ENCODE measurements at regions not wholly inside any gene's neighbourhood (a gene's known extent, or its start where the extent isn't known, plus 50 kb on each side); places are given as distances from the start of the nearest gene placed in this dataset.

DNA sequence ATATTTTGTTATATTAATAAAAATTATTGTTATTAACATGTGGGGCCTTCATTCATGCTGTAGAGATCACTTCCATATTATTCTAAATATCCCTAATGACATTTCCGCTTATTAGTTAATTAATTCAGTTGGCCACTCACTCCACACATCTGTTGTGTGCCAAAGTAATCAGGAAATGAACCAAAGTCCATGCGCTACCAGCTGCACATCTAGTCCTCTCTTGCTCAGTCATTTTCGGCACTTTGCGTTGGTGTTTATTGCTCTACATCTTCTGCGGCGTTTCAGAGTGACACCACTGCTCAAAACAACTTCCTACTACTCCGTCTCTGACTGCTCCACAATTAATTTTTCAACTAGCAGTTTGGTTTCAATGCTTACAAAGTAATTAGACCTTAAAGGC lies 101.4 kb upstream of the ZFHX3 start:
- H3K4me1 ChIP-seq (ENCODE audit: insufficient read depth, low read length) = peaks cover 34% of the 10 kb centered on the region
- H3K36me3 ChIP-seq (ENCODE audit: insufficient read depth, low read depth, low read length) = no peaks in the 10 kb centered on the region
- no peak overlapping the region for H3K27ac ChIP-seq (ENCODE audit: low read length)

GRCh38 chr16:73147958-73148357 lies 100.0 kb upstream of the ZFHX3 start:
- peaks cover 34% of the 10 kb centered on the region for H3K4me1 ChIP-seq (ENCODE audit: insufficient read depth, low read length)
- no peaks in the 10 kb centered on the region for H3K36me3 ChIP-seq (ENCODE audit: insufficient read depth, low read depth, low read length)
- no peak overlapping the region for H3K27ac ChIP-seq (ENCODE audit: low read length)

More for the DNA sequence above, 101.4 kb upstream of the ZFHX3 start:
- H3K4me3 ChIP-seq (ENCODE audit: low read length) = no peak overlapping the region
- H3K9me3 ChIP-seq (ENCODE audit: insufficient read depth, low read depth, low read length) = no peaks in the 10 kb centered on the region
- H3K9ac ChIP-seq (ENCODE audit: low read depth, low read length) = no peak overlapping the region
- no peaks in the 10 kb centered on the region for H3K27me3 ChIP-seq (ENCODE audit: insufficient read depth, low read length)

DNA sequence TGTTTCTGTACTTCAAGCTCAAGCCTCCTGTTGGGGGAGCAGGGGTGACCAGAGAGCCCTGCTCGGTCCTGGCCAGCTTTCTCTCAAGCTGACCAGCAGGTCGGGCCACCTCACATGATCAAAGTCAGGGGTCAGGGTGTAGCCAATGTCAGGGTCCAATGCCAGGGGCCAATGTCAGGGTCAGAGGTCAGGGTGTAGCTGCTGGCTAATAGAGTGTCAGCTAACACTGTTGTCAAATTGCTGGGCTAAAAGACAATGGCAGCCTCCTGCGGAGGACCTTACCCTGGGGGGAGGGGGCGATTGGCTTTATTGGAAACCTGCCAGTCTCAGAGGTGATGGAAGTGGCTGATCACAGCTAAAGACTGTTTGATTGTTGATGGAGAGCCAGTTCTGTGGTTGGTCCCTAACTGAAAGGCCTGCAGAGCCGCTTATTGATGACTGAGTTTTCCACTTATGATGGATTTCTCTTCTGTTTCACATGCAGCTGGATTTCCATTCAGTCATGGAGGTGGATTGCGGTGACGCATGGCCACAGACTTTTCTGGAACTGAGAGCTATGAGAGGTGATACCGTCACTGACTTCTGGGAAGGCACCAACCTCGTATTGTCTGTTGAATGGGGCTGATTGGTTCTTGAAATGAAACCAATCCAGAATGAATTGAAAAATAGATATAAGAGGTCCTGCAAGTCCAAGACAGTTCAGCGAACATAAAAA lies 97.4 kb upstream of the ZFHX3 start:
- Histone ChIP-seq H3K27me3 (ENCODE audit: insufficient read depth, low read length) (peaks cover 5% of the 10 kb centered on the region; the same call in 1 of the 2 replicates), H3K36me3 (ENCODE audit: insufficient read depth, low read depth, low read length) (no peaks in the 10 kb centered on the region), H3K4me3 (ENCODE audit: low read length) (no peak overlapping the region), H3K4me1 (ENCODE audit: insufficient read depth, low read length) (peaks cover 16% of the 10 kb centered on the region; the same call in 1 of the 2 replicates), H3K9me3 (ENCODE audit: insufficient read depth, low read depth, low read length) (no peaks in the 10 kb centered on the region), H3K27ac (ENCODE audit: low read length) (no peak overlapping the region), H3K9ac (ENCODE audit: low read depth, low read length) (no peak overlapping the region)

More at GRCh38 chr16:73147958-73148357, 100.0 kb upstream of the ZFHX3 start:
- H3K27me3 ChIP-seq (ENCODE audit: insufficient read depth, low read length) = peaks cover 5% of the 10 kb centered on the region; the same call in 1 of the 2 replicates
- H3K9me3 ChIP-seq (ENCODE audit: insufficient read depth, low read depth, low read length) = no peaks in the 10 kb centered on the region
- no peak overlapping the region for H3K4me3 ChIP-seq (ENCODE audit: low read length)
- H3K9ac ChIP-seq (ENCODE audit: low read depth, low read length) = no peak overlapping the region

GRCh38 chr16:73143576-73144422 lies 95.9 kb upstream of the ZFHX3 start:
- Histone ChIP-seq H3K27me3 (ENCODE audit: insufficient read depth, low read length) (peaks cover 5% of the 10 kb centered on the region; the same call in 1 of the 2 replicates), H3K9me3 (ENCODE audit: insufficient read depth, low read depth, low read length) (no peaks in the 10 kb centered on the region), H3K27ac (ENCODE audit: low read length) (no peak overlapping the region), H3K36me3 (ENCODE audit: insufficient read depth, low read depth, low read length) (no peaks in the 10 kb centered on the region), H3K4me3 (ENCODE audit: low read length) (no peak overlapping the region), H3K9ac (ENCODE audit: low read depth, low read length) (no peak overlapping the region), H3K4me1 (ENCODE audit: insufficient read depth, low read length) (peaks cover 16% of the 10 kb centered on the region; the same call in 1 of the 2 replicates)

GRCh38 chr16:73143002-73143401 lies 95.1 kb upstream of the ZFHX3 start:
- Histone ChIP-seq H3K9ac (ENCODE audit: low read depth, low read length) (no peak overlapping the region), H3K27ac (ENCODE audit: low read length) (no peak overlapping the region), H3K27me3 (ENCODE audit: insufficient read depth, low read length) (peaks cover 5% of the 10 kb centered on the region; the same call in 1 of the 2 replicates), H3K36me3 (ENCODE audit: insufficient read depth, low read depth, low read length) (no peaks in the 10 kb centered on the region), H3K4me3 (ENCODE audit: low read length) (no peak overlapping the region), H3K9me3 (ENCODE audit: insufficient read depth, low read depth, low read length) (no peaks in the 10 kb centered on the region), H3K4me1 (ENCODE audit: insufficient read depth, low read length) (peaks cover 16% of the 10 kb centered on the region; the same call in 1 of the 2 replicates)

- H3K27ac ChIP-seq (ENCODE audit: low read length) = no peak overlapping the region
Observed at GRCh38 chr16:73142053-73142854, 94.3 kb upstream of the ZFHX3 start.

DNA sequence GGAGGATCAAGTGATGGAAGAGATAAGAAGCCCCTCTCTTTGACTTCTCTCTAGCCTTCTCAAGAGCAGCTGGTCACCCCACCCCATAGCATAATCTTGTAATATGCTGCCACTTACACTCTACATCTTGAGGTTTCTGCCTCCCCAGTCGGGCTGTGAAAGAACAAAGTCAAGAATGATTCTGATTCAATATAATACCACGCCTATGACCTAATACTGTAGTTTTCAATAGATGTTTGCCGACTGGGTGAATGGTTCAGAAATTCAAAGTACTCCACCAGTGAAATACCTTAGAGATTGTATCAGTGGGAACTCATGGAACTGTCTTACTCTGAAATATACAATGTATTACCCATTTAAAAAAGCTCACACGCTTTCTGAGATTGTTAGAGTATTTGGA lies 93.0 kb upstream of the ZFHX3 start:
- H3K27me3 ChIP-seq (ENCODE audit: insufficient read depth, low read length) = peaks cover 5% of the 10 kb centered on the region; the same call in 1 of the 2 replicates
- peaks cover 16% of the 10 kb centered on the region; the same call in 1 of the 2 replicates for H3K4me1 ChIP-seq (ENCODE audit: insufficient read depth, low read length)
- no peak overlapping the region for H3K9ac ChIP-seq (ENCODE audit: low read depth, low read length)
- H3K27ac ChIP-seq (ENCODE audit: low read length) = no peak overlapping the region
- no peak overlapping the region for H3K4me3 ChIP-seq (ENCODE audit: low read length)
- H3K36me3 ChIP-seq (ENCODE audit: insufficient read depth, low read depth, low read length) = no peaks in the 10 kb centered on the region
- H3K9me3 ChIP-seq (ENCODE audit: insufficient read depth, low read depth, low read length) = no peaks in the 10 kb centered on the region

More at GRCh38 chr16:73142053-73142854, 94.3 kb upstream of the ZFHX3 start:
- Histone ChIP-seq H3K9me3 (ENCODE audit: insufficient read depth, low read depth, low read length) (no peaks in the 10 kb centered on the region), H3K27me3 (ENCODE audit: insufficient read depth, low read length) (peaks cover 5% of the 10 kb centered on the region; the same call in 1 of the 2 replicates), H3K9ac (ENCODE audit: low read depth, low read length) (no peak overlapping the region), H3K4me3 (ENCODE audit: low read length) (no peak overlapping the region), H3K36me3 (ENCODE audit: insufficient read depth, low read depth, low read length) (no peaks in the 10 kb centered on the region), H3K4me1 (ENCODE audit: insufficient read depth, low read length) (peaks cover 16% of the 10 kb centered on the region; the same call in 1 of the 2 replicates)

DNA sequence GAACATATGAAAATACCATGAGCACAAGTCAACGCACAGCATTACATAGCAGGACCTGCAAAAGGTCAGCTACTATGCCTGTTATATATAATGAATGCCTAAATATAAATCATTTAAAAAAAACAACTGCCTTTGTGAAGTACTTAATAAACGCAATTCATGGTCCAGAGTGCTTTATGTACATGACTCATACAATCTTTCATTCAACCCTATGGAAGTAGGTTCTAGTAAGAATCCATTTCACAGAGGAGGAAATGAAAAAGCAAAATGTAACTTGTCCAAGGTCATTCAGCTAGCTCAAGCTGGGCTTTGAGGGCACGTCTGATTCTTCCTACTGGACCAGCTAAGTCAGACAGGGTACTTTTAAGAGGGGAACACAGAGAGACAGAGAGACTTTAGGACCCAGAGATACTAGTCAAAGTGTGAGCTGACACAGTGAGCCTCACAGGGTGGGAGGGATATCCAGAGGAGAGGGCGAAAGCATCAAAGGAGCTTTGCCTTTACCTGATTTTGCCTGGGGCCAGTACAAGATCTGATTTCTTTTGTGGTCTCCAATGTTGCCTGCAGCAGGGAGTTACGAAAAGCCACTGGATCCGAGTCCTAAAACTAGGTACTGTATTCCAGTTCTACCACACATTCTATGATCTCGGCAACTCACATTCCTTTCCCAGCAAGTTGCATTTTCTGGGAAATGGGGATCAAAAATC lies 83.4 kb upstream of the ZFHX3 start:
- peaks cover 8% of the 10 kb centered on the region; the same call in 1 of the 2 replicates for H3K27me3 ChIP-seq (ENCODE audit: insufficient read depth, low read length)
- H3K9ac ChIP-seq (ENCODE audit: low read depth, low read length) = no peak overlapping the region
- H3K27ac ChIP-seq (ENCODE audit: low read length) = no peak overlapping the region
- no peaks in the 10 kb centered on the region for H3K36me3 ChIP-seq (ENCODE audit: insufficient read depth, low read depth, low read length)
- no peak overlapping the region for H3K4me3 ChIP-seq (ENCODE audit: low read length)
- no peaks in the 10 kb centered on the region; the same call in 1 of the 2 replicates for H3K9me3 ChIP-seq (ENCODE audit: insufficient read depth, low read depth, low read length)
- peaks cover 4% of the 10 kb centered on the region; the same call in 1 of the 2 replicates for H3K4me1 ChIP-seq (ENCODE audit: insufficient read depth, low read length)

- Histone ChIP-seq H3K4me1 (ENCODE audit: insufficient read depth, low read length) (peaks cover 4% of the 10 kb centered on the region; the same call in 1 of the 2 replicates), H3K36me3 (ENCODE audit: insufficient read depth, low read depth, low read length) (no peaks in the 10 kb centered on the region), H3K9ac (ENCODE audit: low read depth, low read length) (no peak overlapping the region), H3K4me3 (ENCODE audit: low read length) (no peak overlapping the region), H3K27me3 (ENCODE audit: insufficient read depth, low read length) (peaks cover 8% of the 10 kb centered on the region; the same call in 1 of the 2 replicates), H3K27ac (ENCODE audit: low read length) (no peak overlapping the region), H3K9me3 (ENCODE audit: insufficient read depth, low read depth, low read length) (no peaks in the 10 kb centered on the region; the same call in 1 of the 2 replicates)
Observed at GRCh38 chr16:73129455-73129854, 81.5 kb upstream of the ZFHX3 start.

- no peak overlapping the region for H3K4me3 ChIP-seq (ENCODE audit: low read length)
- no peaks in the 10 kb centered on the region for H3K27me3 ChIP-seq (ENCODE audit: insufficient read depth, low read length)
- no peak overlapping the region for H3K9ac ChIP-seq (ENCODE audit: low read depth, low read length)
- no peaks in the 10 kb centered on the region for H3K36me3 ChIP-seq (ENCODE audit: insufficient read depth, low read depth, low read length)
- H3K9me3 ChIP-seq (ENCODE audit: insufficient read depth, low read depth, low read length) = no peaks in the 10 kb centered on the region; the same call in 1 of the 2 replicates
- H3K27ac ChIP-seq (ENCODE audit: low read length) = no peak overlapping the region
- peaks cover 2% of the 10 kb centered on the region; the same call in 1 of the 2 replicates for H3K4me1 ChIP-seq (ENCODE audit: insufficient read depth, low read length)
Observed at GRCh38 chr16:73126525-73126853, 78.6 kb upstream of the ZFHX3 start.

All from iPS-20b (cell line).